ENCODE measurements at regions not wholly inside any gene's neighbourhood (a gene's known extent, or its start where the extent isn't known, plus 50 kb on each side); places are given as distances from the start of the nearest gene placed in this dataset.

- Mint-ChIP-seq H3K27ac (ENCODE audit: unreplicated experiment) (peak overlapping the region; percentile 26), H3K36me3 (ENCODE audit: low read depth, unreplicated experiment) (no peaks in the 10 kb centered on the region), H3K4me3 (ENCODE audit: unreplicated experiment) (no peak overlapping the region), H3K27me3 (ENCODE audit: unreplicated experiment) (no peaks in the 10 kb centered on the region), H3K4me1 (ENCODE audit: unreplicated experiment) (peaks cover 65% of the 10 kb centered on the region), H3K9me3 (ENCODE audit: unreplicated experiment) (no peaks in the 10 kb centered on the region)
- no peak for TF ChIP-seq CTCF (IDR thresholded peaks at IDR 0.05; ENCODE audit: unreplicated experiment)
- DNase-seq (ENCODE audit: low spot score), result no peak
These were observed 112.7 kb upstream of the JUN start for GRCh38 chr1:58896246-58897183.

- peak; percentile 85 for DNase-seq (ENCODE audit: low spot score)
- peaks cover 72% of the 10 kb centered on the region for H3K4me1 Mint-ChIP-seq (ENCODE audit: unreplicated experiment)
- no peaks in the 10 kb centered on the region for H3K27me3 Mint-ChIP-seq (ENCODE audit: unreplicated experiment)
- H3K27ac Mint-ChIP-seq (ENCODE audit: unreplicated experiment), result peak overlapping the region; percentile 97
- no peak overlapping the region for H3K4me3 Mint-ChIP-seq (ENCODE audit: unreplicated experiment)
- no peaks in the 10 kb centered on the region for H3K9me3 Mint-ChIP-seq (ENCODE audit: unreplicated experiment)
- TF ChIP-seq CTCF (IDR thresholded peaks at IDR 0.05; ENCODE audit: unreplicated experiment), result no peak
- no peaks in the 10 kb centered on the region for H3K36me3 Mint-ChIP-seq (ENCODE audit: low read depth, unreplicated experiment)
These were observed 115.1 kb upstream of the JUN start for GRCh38 chr1:58898739-58899586.

GRCh38 chr1:58899587-58900271 lies 115.9 kb upstream of the JUN start:
- peak overlapping the region; percentile 97 for H3K27ac Mint-ChIP-seq (ENCODE audit: unreplicated experiment)
- DNase-seq (ENCODE audit: low spot score), result no peak
- H3K36me3 Mint-ChIP-seq (ENCODE audit: low read depth, unreplicated experiment), result no peaks in the 10 kb centered on the region
- peaks cover 78% of the 10 kb centered on the region for H3K4me1 Mint-ChIP-seq (ENCODE audit: unreplicated experiment)
- no peak for TF ChIP-seq CTCF (IDR thresholded peaks at IDR 0.05; ENCODE audit: unreplicated experiment)
- no peak overlapping the region for H3K4me3 Mint-ChIP-seq (ENCODE audit: unreplicated experiment)
- H3K9me3 Mint-ChIP-seq (ENCODE audit: unreplicated experiment), result no peaks in the 10 kb centered on the region
- no peaks in the 10 kb centered on the region for H3K27me3 Mint-ChIP-seq (ENCODE audit: unreplicated experiment)

GRCh38 chr1:58900396-58900795 lies 116.5 kb upstream of the JUN start:
- Mint-ChIP-seq H3K4me3 (ENCODE audit: unreplicated experiment) (no peak overlapping the region), H3K4me1 (ENCODE audit: unreplicated experiment) (peaks cover 76% of the 10 kb centered on the region), H3K9me3 (ENCODE audit: unreplicated experiment) (no peaks in the 10 kb centered on the region), H3K27me3 (ENCODE audit: unreplicated experiment) (no peaks in the 10 kb centered on the region), H3K36me3 (ENCODE audit: low read depth, unreplicated experiment) (no peaks in the 10 kb centered on the region), H3K27ac (ENCODE audit: unreplicated experiment) (no peak overlapping the region)
- no peak for TF ChIP-seq CTCF (IDR thresholded peaks at IDR 0.05; ENCODE audit: unreplicated experiment)
- no peak for DNase-seq (ENCODE audit: low spot score)

All from endothelial cell (in vitro differentiated cells).